NCI-H82 (cell line): ENCODE measurements at regions not wholly inside any gene's neighbourhood (a gene's known extent, or its start where the extent isn't known, plus 50 kb on each side); places are given as distances from the start of the nearest gene placed in this dataset.
A peak's percentile ranks its signal among the peaks of the same experiment; 100 is the strongest.

Experiments
- DNase-seq: peaks from one replicate; lab custom pipeline; 2025; lab: John Stamatoyannopoulos, UW

DNA sequence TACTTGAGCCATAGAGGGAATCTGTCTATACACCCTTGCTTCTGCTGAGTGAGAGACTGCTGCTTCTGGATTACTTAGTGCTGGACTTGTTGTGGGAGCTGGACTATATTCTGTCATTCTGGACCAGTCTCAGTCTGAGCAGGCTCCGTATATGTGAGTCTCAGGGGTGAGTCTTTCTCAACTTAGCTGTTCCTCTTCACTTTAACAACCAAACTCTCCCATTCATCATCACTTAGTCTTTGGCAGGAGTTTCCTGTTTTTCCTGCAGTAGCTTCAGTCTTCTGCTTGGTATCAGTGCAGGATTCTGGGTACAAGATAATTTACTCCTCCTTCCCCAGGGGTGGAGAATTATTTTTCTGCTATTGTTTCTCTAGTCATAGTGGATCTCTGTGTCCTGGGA is 779.5 kb downstream of the METTL15 start:
- no peak for DNase-seq

DNA sequence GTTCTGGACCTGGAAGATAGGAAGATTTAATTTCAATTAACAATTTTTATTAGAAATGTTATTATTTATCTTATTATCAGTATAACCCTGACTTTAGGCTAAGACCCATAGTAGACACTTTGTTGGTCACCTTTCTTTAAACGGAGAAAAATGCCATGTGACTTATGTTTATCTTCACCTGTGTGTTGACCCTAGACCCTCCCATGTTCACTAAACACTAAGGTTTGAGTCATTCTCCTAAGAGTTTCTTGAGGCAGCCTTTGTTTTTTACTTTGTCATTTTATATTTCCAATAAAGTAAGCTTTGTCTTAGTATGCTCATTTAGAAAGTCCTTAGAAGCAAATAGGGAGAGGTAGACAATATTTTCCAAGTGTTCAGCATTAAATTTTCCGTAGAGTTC is 771.7 kb downstream of the METTL15 start:
- no peak for DNase-seq

DNA sequence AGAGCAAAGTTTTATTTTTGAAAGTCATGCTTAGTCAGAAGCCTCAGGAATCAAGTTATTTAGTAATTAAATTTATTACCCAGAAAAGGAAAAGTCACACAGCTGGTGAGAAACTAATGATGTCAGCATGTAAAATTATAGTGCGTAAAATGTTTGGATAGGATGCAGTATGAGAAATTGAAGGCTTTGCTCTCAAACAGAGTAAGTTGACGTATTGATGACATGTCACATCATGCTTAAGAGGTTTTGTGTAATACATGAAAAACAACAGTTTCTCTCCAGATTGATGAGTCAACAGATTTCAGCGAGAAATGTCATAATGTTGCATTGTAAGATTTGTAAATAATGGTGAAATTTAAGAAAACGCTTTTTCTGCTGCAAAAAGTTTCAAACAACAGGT is 769.8 kb downstream of the METTL15 start:
- DNase-seq, result no peak

DNA sequence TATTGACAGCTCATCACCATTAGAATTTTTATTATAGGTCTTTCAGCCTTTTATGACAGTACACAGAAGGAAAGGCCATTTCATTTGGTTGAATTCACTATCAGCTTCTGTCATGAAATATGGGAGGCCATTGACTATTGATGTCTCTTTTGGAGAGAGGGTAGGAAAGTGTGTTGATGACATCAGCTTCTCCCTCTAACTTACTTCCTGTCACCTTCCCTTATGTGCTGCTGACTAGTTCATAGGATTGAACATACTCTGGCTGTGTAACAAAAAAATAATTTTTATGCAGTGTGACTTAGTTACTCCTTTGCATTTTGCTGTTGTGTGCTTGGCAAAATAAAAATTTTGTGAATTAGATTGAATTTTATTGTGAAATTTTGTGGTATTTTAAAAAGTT is 769.2 kb downstream of the METTL15 start:
- no peak for DNase-seq

DNA sequence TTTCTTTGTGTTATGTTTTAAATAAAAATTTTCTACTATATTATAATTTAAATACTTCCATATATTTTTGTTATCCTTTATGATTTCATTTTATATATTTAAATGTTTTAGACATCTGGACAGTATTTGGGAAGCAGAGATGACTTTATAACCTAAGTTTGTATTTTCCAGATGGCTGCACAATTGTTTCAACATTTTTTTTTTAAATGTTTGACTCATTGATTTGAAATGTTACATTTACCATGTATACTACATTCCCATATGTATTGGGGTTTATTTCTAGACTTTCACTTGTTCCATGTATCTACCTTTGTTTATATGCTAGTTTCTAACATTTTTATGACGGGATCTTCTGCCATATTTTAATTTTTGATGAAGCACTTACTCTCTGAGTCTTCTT is 766.5 kb downstream of the METTL15 start:
- DNase-seq, result no peak

DNA sequence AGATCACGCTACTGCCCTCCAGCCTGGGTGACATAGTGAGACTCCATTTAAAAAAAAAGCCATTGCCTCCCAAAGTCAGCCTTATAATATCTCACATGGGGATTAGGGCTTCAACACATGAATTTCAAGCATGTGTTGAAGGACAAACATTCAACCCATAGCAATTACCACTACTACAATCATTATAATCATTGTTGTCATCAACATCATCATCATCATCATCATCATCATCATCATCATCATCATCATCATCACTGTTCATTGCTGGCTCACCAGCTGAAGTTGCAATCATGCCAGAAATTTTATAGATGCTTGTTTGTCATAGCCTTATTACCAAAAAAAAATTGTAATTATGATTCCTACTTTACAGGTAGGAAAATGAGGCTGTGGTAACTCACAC is 762.9 kb downstream of the METTL15 start:
- no peak for DNase-seq

DNA sequence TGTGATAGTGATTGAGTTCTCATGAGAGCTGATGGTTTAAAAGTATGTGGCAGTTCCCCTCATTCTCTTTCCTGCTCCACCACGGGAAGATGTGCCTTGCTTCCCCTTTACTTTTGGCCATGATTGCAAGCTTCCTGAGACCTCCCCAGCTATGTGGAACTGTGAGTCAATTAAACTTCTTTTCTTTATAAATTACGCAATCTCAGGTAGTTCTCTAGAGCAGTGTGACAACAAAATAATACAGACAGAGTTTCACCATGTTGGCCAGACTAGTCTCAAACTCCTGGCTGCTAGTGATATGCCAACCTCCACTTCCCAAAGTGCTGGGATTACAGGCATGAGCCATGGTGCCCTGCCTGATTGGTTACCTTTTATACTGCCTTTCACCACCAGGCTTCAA is 755.2 kb downstream of the METTL15 start:
- DNase-seq, result no peak

DNA sequence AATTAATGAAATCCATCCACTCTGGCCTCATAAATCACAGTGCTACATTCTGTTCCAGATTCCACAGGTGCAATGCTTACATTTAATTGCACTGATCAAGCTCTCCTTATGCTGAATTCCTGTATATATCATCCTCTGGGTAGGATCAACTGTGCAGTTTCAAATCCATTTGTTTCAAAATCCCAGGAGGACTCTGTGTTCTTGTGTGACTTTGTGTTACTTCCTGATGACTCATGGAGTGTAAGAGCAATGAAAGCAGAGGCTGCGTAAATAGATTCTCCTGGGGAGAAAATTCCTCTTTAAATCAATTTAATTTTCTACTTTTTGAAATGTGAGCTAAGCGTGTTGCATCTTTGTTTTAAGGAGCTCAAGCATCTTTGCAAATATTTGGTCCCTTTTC is 752.7 kb downstream of the METTL15 start:
- no peak for DNase-seq

DNA sequence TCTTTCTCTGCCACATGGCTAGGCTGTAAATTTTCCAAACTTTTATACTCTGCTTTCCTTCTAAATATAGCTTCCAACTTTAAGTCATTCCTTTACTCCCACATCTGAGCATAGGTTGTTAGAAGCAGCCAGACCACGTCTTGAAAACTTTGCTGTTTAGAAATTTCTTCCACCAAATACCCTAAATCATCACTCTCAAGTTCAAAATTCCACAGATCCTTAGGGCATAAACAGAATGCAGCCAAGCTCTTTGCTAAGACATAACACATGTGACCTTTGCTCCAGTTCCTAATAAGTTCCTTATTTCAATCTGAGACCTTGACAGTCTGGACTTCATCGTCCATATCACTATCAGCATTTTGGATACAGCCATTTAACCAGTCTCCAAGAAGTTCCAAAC is 749.9 kb downstream of the METTL15 start:
- no peak for DNase-seq

DNA sequence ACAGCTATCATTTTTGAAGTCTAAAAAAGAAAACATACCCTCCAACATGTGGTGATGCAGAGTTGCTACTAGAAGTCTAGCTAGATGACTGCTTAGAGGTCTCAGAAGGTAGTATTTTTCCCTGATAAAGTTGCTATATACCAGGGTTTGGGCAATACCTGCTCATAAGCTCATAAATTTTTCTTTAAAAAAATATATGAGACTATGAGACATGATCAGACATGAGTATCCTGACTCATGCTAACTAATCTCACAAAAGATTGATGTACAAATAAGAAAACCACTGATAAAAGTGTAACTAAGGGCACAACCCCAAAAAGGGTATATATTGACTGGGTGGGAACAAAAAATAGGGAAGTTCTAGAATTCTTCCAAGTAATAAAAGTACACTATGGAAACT is 740.9 kb downstream of the METTL15 start:
- DNase-seq, result no peak

DNA sequence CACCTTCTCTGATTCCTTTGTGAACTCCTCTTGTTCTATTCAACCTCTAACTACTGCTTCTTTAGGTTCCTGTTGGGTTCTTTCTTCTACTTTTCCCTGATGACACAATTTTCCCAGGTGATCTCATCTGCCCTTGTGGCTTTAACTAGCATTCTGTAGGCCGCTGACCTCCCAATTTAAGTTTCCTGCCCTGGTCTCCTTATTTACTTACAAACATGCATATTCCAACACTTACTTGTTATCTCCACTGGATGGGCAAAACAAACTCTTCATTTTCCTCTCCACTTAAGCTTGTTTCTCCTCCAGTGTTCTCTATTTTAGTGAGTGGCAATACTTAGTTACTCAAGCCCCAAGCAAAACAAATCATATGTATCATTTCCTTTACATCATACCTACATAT is 734.5 kb downstream of the METTL15 start:
- DNase-seq, result no peak

DNA sequence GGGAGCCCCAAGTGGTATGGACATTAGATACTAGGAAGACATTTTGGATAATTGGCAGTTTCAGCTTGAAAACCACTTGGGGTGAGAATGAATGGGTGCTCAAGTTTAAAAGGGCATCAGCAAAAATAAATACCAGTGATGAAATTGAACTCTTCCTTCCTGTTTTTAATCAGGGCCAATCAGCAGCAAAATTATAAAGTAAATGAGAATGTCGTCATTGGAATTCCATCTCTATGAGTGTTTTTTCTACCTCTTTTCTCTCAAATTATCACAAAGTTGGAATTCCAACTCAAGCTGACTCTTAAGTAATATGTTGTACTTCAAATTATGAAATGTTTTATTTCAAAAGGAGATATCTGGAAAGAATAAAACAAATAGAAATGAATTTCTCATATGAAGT is 730.6 kb downstream of the METTL15 start:
- no peak for DNase-seq

DNA sequence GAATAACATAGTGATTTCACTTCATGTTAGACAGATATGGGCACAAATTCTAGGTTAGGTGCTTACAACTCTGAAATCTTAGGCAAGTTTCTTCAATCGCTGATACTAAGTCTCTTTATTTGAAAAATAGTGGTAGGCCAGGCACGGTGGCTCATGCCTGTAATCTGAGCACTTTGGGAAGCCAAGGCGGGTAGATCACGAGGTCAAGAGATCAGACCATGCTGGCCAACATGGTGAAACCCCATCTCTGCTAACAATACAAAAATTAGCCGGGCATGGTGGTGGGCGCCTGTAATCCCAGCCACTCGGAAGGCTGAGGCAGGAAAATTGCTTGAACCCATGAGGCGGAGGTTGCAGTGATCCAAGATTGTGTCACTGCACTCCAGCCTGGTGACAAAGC is 729.4 kb downstream of the METTL15 start:
- DNase-seq, result no peak

DNA sequence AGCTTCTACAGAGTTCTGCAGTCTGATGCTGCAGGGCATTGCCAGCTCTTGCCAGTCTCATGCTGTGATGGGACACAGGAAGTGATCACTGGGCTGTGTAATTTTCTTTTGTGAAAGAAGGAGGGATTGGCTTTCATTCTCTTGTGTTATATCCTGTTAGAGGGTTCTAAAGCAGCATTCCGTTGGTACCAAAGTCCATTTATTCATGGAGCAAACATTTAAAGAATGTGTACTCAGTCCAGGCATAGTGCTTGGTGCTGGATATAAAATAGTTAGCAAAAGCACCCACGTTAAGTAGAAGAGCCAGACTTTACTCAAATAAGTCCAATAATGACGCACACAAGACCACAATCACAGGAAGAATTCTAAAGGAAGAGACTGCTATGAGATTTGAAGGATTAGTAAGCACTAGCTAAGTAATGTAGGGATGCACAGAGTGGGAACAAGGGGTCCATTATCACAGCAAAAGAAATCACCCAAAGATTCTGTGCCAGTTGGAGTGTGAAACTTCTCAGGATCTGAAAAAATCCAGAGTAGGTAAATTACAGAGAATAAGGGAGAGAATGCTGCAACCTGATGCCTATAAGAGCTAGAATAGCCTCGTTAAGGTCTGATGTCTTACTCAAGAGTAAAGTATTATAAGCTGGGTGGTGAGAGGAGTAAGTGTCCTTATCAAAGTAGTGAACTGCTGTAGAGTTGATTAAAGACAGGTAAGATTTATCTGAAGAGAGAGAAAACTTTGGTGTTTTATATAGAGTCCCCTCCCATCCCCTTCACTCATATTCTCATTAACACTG is 728.3 kb downstream of the METTL15 start:
- peak; percentile 5 for DNase-seq

DNA sequence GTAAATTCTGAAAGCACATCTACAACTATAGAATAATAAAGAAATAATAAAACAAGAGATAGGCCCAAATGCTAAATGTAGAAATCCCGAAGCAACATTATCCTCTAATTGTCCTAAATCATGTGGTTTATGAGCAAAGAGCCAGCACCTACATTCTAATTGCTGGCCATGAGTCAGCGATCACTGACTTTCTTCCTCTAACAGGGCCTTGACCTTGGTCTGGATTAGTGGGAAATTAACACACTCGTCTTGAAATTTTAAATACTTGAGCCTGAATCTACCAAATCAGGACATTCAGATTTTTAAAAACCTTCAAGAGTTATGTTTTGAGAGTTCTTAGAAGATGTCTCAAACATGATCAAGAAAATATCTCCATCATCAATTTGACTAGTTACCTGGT is 727.6 kb downstream of the METTL15 start:
- DNase-seq, result no peak

DNA sequence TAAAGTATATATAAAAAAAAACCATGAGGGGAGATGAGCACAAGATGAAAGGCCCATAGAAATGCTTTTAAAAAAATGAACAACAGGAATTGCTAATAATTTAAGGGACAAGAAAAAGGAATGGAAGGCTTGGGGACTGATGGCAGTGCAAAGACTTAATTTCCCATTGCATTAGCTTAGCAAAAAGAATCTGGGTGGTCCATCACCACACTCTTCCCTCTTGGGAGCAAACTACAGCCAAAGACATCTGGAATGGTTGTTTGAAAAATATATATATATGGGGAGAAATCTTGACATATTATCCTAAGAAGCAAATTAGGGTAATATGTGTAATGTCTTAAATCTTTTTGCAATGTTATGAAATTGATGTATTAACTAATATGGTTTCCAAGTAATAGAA is 727.1 kb downstream of the METTL15 start:
- no peak for DNase-seq

DNA sequence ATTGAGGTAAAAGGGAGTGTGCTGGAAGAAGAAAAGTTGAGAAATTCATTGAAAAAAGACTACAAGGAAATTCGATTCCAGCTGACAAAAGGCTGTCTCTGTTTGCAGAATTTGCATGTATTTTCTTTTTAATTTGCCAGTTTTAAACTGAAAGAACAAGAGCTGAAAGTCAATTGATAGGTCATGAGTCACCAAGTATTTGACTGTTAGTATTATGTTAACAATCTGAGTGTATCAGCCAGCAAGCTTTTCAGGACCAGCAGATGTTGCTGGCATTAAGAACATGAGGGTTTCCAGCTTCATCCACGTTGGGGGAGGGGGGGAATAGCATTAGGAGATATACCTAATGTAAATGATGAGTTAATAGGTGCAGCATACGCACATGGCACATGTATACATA is 726.7 kb downstream of the METTL15 start:
- peak; percentile 94 for DNase-seq

DNA sequence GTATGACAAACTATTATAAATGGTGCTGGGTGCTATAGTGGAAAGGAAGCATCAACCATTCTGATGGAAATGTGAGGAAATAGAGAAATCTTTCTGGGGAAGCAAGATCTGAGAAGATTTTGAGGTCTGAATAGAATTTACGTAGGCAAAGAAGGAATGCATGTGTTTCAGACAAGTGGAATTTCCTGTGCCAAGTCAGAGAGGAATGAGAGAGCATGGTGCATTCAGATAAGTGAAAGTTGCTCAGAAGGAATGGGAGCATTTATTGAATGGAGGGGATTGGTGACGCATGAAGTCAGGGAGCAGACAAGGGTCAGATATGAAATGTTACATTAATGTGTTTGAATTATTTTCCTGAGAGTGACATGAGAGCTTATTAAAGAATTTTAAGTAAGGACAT is 725.5 kb downstream of the METTL15 start:
- no peak for DNase-seq

DNA sequence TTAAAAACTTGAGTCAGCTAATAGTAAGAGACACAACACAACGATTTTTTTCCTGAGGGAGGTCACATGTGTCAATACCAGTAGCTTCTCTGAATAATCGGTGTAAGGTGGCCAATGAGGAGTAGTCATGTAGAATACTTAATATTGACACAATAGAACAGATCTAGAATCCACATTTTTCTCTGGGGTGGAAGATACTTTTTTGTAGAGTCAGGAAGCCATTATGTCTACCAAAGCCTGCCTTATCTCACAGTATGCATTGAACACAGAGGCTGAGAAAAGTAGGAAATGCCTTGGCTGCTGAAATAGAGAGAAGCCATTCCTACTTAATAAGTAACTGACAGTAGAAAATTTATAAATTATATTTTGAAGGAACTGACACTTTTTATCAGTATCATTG is 725.0 kb downstream of the METTL15 start:
- DNase-seq, result no peak

DNA sequence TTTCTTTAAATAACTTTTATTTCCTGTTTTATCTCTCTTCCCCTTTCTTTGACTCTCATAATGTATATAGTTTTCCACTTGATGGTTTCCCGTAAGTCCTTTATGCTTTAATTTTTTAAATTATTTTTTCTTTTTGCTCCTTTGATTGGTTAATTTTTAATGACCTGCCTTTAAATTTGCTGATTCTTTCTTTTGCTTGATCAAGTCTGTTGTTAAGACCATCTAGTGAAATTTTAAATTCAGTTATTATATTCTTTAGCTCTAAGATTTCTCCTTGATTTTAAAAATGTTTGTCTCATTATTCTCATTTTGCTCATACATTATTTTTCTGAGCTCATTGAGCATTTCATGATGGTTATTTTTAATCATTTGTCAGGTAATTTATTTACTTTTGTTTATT is 718.6 kb downstream of the METTL15 start:
- no peak for DNase-seq

DNA sequence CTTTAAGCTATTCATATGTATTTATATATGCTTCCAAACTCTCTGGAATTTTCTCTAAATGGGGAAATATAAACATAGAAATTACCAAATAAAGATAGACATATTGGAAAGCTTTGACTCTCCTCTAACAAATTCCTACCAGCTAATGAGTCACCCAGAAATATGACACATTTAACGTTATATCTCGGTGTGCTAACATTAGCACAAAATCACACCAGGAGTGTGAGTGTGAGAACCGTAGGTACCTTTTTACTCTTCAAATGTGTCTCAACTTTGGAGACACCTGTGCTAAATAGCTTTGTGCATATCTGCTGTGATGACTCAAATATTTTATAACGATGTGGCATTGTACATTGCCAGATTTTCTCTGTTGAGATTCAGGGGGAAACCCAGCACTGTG is 714.4 kb downstream of the METTL15 start:
- no peak for DNase-seq

DNA sequence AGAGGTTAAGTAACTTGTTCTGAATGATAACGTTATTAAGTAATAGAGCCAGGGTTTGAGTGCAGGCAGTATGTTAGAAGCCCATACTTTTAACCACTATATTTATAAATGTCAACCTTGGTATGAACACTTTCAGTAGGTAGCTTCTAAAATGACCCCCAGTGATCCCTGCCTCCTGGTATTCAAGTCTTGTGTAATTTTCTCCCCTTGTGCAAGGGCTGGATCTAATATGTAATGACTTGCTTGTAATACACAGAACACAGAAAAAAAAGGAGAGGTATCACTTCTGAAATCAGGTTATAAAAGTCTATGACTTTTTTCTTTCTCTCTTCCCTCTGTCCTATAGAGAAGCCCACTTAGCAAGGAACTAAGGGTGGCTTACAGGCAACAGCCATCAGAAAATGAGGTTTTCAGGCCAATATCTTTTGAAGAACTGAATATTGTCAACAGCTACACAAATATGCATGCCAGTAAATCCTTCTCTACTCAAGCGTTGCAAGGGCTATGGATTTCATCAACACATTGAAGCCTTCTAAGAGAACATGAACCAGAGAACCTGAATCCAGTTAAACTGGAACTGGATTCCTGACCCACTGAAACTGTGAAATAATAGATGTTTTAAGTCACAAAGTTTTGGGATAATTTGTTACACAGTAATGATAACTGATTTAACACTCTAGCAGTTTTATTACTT is 712.3 kb downstream of the METTL15 start:
- DNase-seq, result no peak

DNA sequence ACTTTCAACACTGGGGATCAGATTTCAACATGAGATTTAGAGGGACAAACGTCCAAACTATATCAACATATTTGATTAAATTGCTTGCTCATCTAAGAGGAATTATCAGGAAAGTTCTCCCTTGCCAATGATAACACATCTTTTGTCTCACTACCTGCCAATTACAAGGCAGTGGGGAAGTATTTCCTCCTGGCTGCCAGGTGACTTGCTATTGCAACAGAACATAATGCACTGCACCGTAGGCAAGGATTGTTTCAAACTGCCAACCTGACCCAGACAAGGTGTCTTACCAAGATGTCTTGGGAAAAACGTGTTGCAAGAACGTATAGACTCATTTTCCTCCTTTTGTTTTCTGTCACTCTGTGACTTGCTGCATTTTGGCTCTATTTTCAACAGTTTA is 711.6 kb downstream of the METTL15 start:
- DNase-seq, result no peak

DNA sequence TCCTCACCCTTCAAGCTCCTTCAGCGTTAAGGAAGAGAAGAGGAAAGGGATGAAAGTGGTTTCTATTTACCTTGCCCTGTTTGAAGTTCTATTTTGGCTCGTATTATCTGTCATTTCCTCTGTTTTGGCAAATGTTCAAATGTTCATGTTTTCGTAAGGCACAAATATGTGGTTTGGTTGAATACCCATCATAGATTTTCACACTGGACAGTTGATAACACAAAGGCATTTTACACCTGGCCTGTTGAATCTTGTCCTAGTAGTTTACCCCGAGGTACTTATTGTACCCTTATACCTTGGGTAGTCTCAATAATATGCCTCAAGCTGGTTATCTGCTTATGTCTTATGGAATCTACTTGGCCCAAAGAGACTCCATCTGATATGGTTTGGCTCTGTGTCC is 706.9 kb downstream of the METTL15 start:
- DNase-seq, result no peak
